ENCODE measurements at regions not wholly inside any gene's neighbourhood (a gene's known extent, or its start where the extent isn't known, plus 50 kb on each side); places are given as distances from the start of the nearest gene placed in this dataset.
"Not testable (repeated sequence)": the region's sequence is repeated elsewhere in the genome, so short reads cannot be mapped to it uniquely, and the experiment has no call there.

- H3K27ac ChIP-seq (ENCODE audit: low read depth, low read length); H3K36me3 ChIP-seq (ENCODE audit: control insufficient read depth, insufficient read depth, low read length); H3K9me3 ChIP-seq (ENCODE audit: control insufficient read depth, insufficient read depth, low read length); H3K27me3 ChIP-seq (ENCODE audit: control insufficient read depth, insufficient read depth, low read length); DNase-seq (ENCODE audit: low read depth in 4 of 6, low spot score in 6 of 6); H3K4me3 ChIP-seq (ENCODE audit: low read depth, low read length); H3K4me1 ChIP-seq (ENCODE audit: control insufficient read depth, insufficient read depth, low read length): not testable (repeated sequence)
These were observed 104.5 kb downstream of the ZNF33B start for GRCh38 chr10:42533866-42534265.

GRCh38 chr10:42532996-42533395, 105.4 kb downstream of the ZNF33B start:
- Histone ChIP-seq H3K36me3 (ENCODE audit: control insufficient read depth, insufficient read depth, low read length) (no peaks in the 10 kb centered on the region), H3K4me1 (ENCODE audit: control insufficient read depth, insufficient read depth, low read length) (no peaks in the 10 kb centered on the region), H3K27ac (ENCODE audit: low read depth, low read length) (no peak overlapping the region), H3K4me3 (ENCODE audit: low read depth, low read length) (no peak overlapping the region), H3K27me3 (ENCODE audit: control insufficient read depth, insufficient read depth, low read length) (no peaks in the 10 kb centered on the region), H3K9me3 (ENCODE audit: control insufficient read depth, insufficient read depth, low read length) (peaks cover 5% of the 10 kb centered on the region)
- no peak for DNase-seq (ENCODE audit: low read depth in 4 of 6, low spot score in 6 of 6)
- no CpG with 5 or more reads among the region's 1 CpG for WGBS (ENCODE audit: insufficient coverage)

DNA sequence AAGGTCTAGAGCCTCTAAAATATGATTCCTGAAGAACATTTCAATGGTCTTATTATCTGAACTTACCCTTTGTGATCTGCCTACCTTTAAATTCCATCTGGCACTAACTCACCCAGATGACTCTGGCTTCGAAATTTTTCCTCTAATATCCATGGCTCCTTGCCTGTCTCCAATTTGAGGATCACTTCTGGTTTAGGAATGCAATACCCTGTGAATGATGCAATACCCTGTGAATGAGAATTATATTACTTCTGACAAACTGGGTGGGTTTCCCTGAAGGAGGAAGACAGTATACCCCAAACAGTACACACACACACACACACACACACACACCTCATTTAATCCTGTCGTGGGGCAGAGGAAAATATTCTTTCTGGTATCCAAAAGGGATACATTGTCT, 115.3 kb downstream of the ZNF33B start:
- Histone ChIP-seq H3K9me3 (ENCODE audit: control insufficient read depth, insufficient read depth, low read length) (peaks cover 22% of the 10 kb centered on the region), H3K4me3 (ENCODE audit: low read depth, low read length) (no peak overlapping the region), H3K27me3 (ENCODE audit: control insufficient read depth, insufficient read depth, low read length) (no peaks in the 10 kb centered on the region), H3K36me3 (ENCODE audit: control insufficient read depth, insufficient read depth, low read length) (peaks cover 19% of the 10 kb centered on the region), H3K4me1 (ENCODE audit: control insufficient read depth, insufficient read depth, low read length) (no peaks in the 10 kb centered on the region), H3K27ac (ENCODE audit: low read depth, low read length) (no peak overlapping the region)
- no peak for DNase-seq (ENCODE audit: low read depth in 4 of 6, low spot score in 6 of 6)
- WGBS (ENCODE audit: insufficient coverage) = 100% methylated on average over 1 of the region's 2 CpGs

GRCh38 chr10:42519761-42520460, 118.5 kb downstream of the ZNF33B start:
- Histone ChIP-seq H3K9me3 (ENCODE audit: control insufficient read depth, insufficient read depth, low read length) (peaks cover 31% of the 10 kb centered on the region), H3K4me1 (ENCODE audit: control insufficient read depth, insufficient read depth, low read length) (no peaks in the 10 kb centered on the region), H3K4me3 (ENCODE audit: low read depth, low read length) (no peak overlapping the region), H3K27ac (ENCODE audit: low read depth, low read length) (no peak overlapping the region), H3K27me3 (ENCODE audit: control insufficient read depth, insufficient read depth, low read length) (no peaks in the 10 kb centered on the region), H3K36me3 (ENCODE audit: control insufficient read depth, insufficient read depth, low read length) (peaks cover 13% of the 10 kb centered on the region)
- no peak for DNase-seq (ENCODE audit: low read depth in 4 of 6, low spot score in 6 of 6)
- WGBS (ENCODE audit: insufficient coverage) = no CpG with 5 or more reads among the region's 5 CpGs

- no peaks in the 10 kb centered on the region for H3K4me1 ChIP-seq (ENCODE audit: control insufficient read depth, insufficient read depth, low read length)
- DNase-seq (ENCODE audit: low read depth in 4 of 6, low spot score in 6 of 6) = no peak
- peaks cover 10% of the 10 kb centered on the region for H3K36me3 ChIP-seq (ENCODE audit: control insufficient read depth, insufficient read depth, low read length)
- H3K27me3 ChIP-seq (ENCODE audit: control insufficient read depth, insufficient read depth, low read length) = no peaks in the 10 kb centered on the region
- peaks cover 29% of the 10 kb centered on the region for H3K9me3 ChIP-seq (ENCODE audit: control insufficient read depth, insufficient read depth, low read length)
- no peak overlapping the region for H3K4me3 ChIP-seq (ENCODE audit: low read depth, low read length)
- no peak overlapping the region for H3K27ac ChIP-seq (ENCODE audit: low read depth, low read length)
- WGBS (ENCODE audit: insufficient coverage) = no CpG with 5 or more reads among the region's 2 CpGs
These were observed 119.3 kb downstream of the ZNF33B start for GRCh38 chr10:42519079-42519478.

- no CpG with 5 or more reads among the region's 3 CpGs for WGBS (ENCODE audit: insufficient coverage)
- DNase-seq (ENCODE audit: low read depth in 4 of 6, low spot score in 6 of 6) = no peak
- H3K27ac ChIP-seq (ENCODE audit: low read depth, low read length) = no peak overlapping the region
- peaks cover 14% of the 10 kb centered on the region for H3K9me3 ChIP-seq (ENCODE audit: control insufficient read depth, insufficient read depth, low read length)
- no peak overlapping the region for H3K4me3 ChIP-seq (ENCODE audit: low read depth, low read length)
- H3K36me3 ChIP-seq (ENCODE audit: control insufficient read depth, insufficient read depth, low read length) = no peaks in the 10 kb centered on the region
- H3K4me1 ChIP-seq (ENCODE audit: control insufficient read depth, insufficient read depth, low read length) = no peaks in the 10 kb centered on the region
- H3K27me3 ChIP-seq (ENCODE audit: control insufficient read depth, insufficient read depth, low read length) = no peaks in the 10 kb centered on the region
These were observed 124.4 kb downstream of the ZNF33B start for GRCh38 chr10:42513921-42514320.

DNA sequence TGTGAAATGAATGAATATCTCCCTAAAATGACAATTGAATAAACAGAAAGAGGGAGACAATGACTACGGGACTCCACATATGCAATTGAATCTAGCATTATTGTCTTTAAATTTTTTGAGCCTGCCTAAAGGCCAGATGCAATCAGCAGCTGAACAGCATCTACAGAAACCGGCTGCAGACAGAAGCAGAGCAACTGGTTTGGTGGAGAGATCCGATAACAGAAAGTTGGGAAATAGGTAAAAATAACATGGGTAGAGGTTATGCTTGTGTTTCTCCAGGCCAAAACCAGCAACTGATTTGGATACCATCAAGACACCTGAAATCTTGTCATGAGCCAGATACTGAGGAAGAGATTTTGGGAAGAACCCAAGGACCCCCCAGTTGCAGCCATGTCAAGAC, 146.6 kb downstream of the ZNF33B start:
- no CpG with 5 or more reads among the region's 3 CpGs for WGBS (ENCODE audit: insufficient coverage)
- no peaks in the 10 kb centered on the region for H3K27me3 ChIP-seq (ENCODE audit: control insufficient read depth, insufficient read depth, low read length)
- no peak overlapping the region for H3K27ac ChIP-seq (ENCODE audit: low read depth, low read length)
- no peak overlapping the region for H3K4me3 ChIP-seq (ENCODE audit: low read depth, low read length)
- no peak for DNase-seq (ENCODE audit: low read depth in 4 of 6, low spot score in 6 of 6)
- H3K9me3 ChIP-seq (ENCODE audit: control insufficient read depth, insufficient read depth, low read length) = peaks cover 5% of the 10 kb centered on the region
- H3K4me1 ChIP-seq (ENCODE audit: control insufficient read depth, insufficient read depth, low read length) = no peaks in the 10 kb centered on the region
- H3K36me3 ChIP-seq (ENCODE audit: control insufficient read depth, insufficient read depth, low read length) = no peaks in the 10 kb centered on the region

GRCh38 chr10:42491001-42491592, 147.3 kb downstream of the ZNF33B start:
- no peaks in the 10 kb centered on the region for H3K36me3 ChIP-seq (ENCODE audit: control insufficient read depth, insufficient read depth, low read length)
- no peak overlapping the region for H3K27ac ChIP-seq (ENCODE audit: low read depth, low read length)
- WGBS (ENCODE audit: insufficient coverage) = 67% methylated on average over 1 of the region's 2 CpGs
- H3K4me3 ChIP-seq (ENCODE audit: low read depth, low read length) = no peak overlapping the region
- peaks cover 5% of the 10 kb centered on the region for H3K9me3 ChIP-seq (ENCODE audit: control insufficient read depth, insufficient read depth, low read length)
- no peaks in the 10 kb centered on the region for H3K27me3 ChIP-seq (ENCODE audit: control insufficient read depth, insufficient read depth, low read length)
- no peaks in the 10 kb centered on the region for H3K4me1 ChIP-seq (ENCODE audit: control insufficient read depth, insufficient read depth, low read length)
- no peak for DNase-seq (ENCODE audit: low read depth in 4 of 6, low spot score in 6 of 6)

GRCh38 chr10:42490368-42490767, 148.0 kb downstream of the ZNF33B start:
- H3K27me3 ChIP-seq (ENCODE audit: control insufficient read depth, insufficient read depth, low read length) = no peaks in the 10 kb centered on the region
- H3K36me3 ChIP-seq (ENCODE audit: control insufficient read depth, insufficient read depth, low read length) = no peaks in the 10 kb centered on the region
- no peak overlapping the region for H3K27ac ChIP-seq (ENCODE audit: low read depth, low read length)
- H3K9me3 ChIP-seq (ENCODE audit: control insufficient read depth, insufficient read depth, low read length) = peaks cover 5% of the 10 kb centered on the region
- WGBS (ENCODE audit: insufficient coverage) = no CpG with 5 or more reads among the region's 1 CpG
- no peak overlapping the region for H3K4me3 ChIP-seq (ENCODE audit: low read depth, low read length)
- H3K4me1 ChIP-seq (ENCODE audit: control insufficient read depth, insufficient read depth, low read length) = no peaks in the 10 kb centered on the region
- no peak for DNase-seq (ENCODE audit: low read depth in 4 of 6, low spot score in 6 of 6)

DNA sequence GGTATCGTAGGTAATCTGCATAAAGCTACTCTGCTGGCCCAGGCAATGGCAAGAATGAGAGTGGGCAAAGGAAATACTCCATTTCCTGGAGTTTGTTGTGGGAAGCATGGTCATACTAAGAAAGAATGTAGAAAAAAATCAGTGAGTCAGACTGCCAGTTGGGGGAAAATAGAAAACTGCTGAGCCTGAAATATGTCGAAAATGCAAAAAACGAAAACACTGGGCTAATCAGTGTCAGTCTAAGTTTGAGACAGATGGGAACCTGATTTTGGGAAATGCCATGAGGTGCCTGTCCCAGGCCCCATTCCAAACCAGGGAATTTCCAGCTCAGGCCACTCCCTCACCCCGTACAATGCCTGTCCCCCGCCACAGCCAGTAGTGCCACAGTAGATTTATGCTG, 150.0 kb downstream of the ZNF33B start:
- H3K27me3 ChIP-seq (ENCODE audit: control insufficient read depth, insufficient read depth, low read length) = no peaks in the 10 kb centered on the region
- no peaks in the 10 kb centered on the region for H3K4me1 ChIP-seq (ENCODE audit: control insufficient read depth, insufficient read depth, low read length)
- peaks cover 5% of the 10 kb centered on the region for H3K9me3 ChIP-seq (ENCODE audit: control insufficient read depth, insufficient read depth, low read length)
- H3K36me3 ChIP-seq (ENCODE audit: control insufficient read depth, insufficient read depth, low read length) = no peaks in the 10 kb centered on the region
- no peak for DNase-seq (ENCODE audit: low read depth in 4 of 6, low spot score in 6 of 6)
- no peak overlapping the region for H3K4me3 ChIP-seq (ENCODE audit: low read depth, low read length)
- H3K27ac ChIP-seq (ENCODE audit: low read depth, low read length) = no peak overlapping the region
- 72% methylated on average over 5 of the region's 5 CpGs for WGBS (ENCODE audit: insufficient coverage)
